HL-60/S4 (cell line): ENCODE measurements at regions not wholly inside any gene's neighbourhood (a gene's known extent, or its start where the extent isn't known, plus 50 kb on each side); places are given as distances from the start of the nearest gene placed in this dataset.
"Not testable (repeated sequence)": the region's sequence is repeated elsewhere in the genome, so short reads cannot be mapped to it uniquely, and the experiment has no call there.

Source experiments
- in situ Hi-C: fragments of 300-500 bp; cut with MboI; formaldehyde crosslinking; loops from 2 replicates; pipeline ENCODE4 v1.14.3; 2022; ENCODE audit warnings: low sequenced_read_pairs

- in situ Hi-C loops: no loop called here
Observed at GRCh38 chr6:113068570-113068969, 721.4 kb downstream of the RFPL4B start.

GRCh38 chr6:113070681-113071080 is 723.6 kb downstream of the RFPL4B start:
- in situ Hi-C loops: not testable (repeated sequence)

GRCh38 chr6:113073611-113074191 is 726.6 kb downstream of the RFPL4B start:
- in situ Hi-C loops: no loop called here

GRCh38 chr6:113076116-113076515 is 729.0 kb downstream of the RFPL4B start:
- in situ Hi-C loops: no loop called here

GRCh38 chr6:113076816-113077215 is 729.7 kb downstream of the RFPL4B start:
- in situ Hi-C loops: no loop called here

GRCh38 chr6:113077794-113078193 is 730.7 kb downstream of the RFPL4B start:
- in situ Hi-C loops: no loop called here

- in situ Hi-C loops: no loop called here
Observed at GRCh38 chr6:113078791-113079190, 731.7 kb downstream of the RFPL4B start.

- in situ Hi-C loops: no loop called here
Observed at GRCh38 chr6:113082745-113083144, 735.6 kb downstream of the RFPL4B start.

- in situ Hi-C loops: no loop called here
Observed at GRCh38 chr6:113083947-113084346, 736.8 kb downstream of the RFPL4B start.

GRCh38 chr6:113089056-113089455 is 741.9 kb downstream of the RFPL4B start:
- in situ Hi-C loops: no loop called here

- in situ Hi-C loops: no loop called here
Observed at GRCh38 chr6:113092795-113093194, 745.7 kb downstream of the RFPL4B start.

GRCh38 chr6:113094779-113095178 is 747.6 kb downstream of the RFPL4B start:
- in situ Hi-C loops: no loop called here

GRCh38 chr6:113095841-113096240 is 748.7 kb downstream of the RFPL4B start:
- in situ Hi-C loops: no loop called here

GRCh38 chr6:113102761-113103160 is 754.4 kb upstream of the MARCKS start:
- in situ Hi-C loops: no loop called here

- in situ Hi-C loops: no loop called here
Observed at GRCh38 chr6:113103634-113104361, 753.3 kb upstream of the MARCKS start.

- in situ Hi-C loops: no loop called here
Observed at GRCh38 chr6:113104541-113104940, 752.6 kb upstream of the MARCKS start.

- in situ Hi-C loops: no loop called here
Observed at GRCh38 chr6:113104951-113105350, 752.2 kb upstream of the MARCKS start.

GRCh38 chr6:113110211-113110610 is 746.9 kb upstream of the MARCKS start:
- in situ Hi-C loops: no loop called here

GRCh38 chr6:113111550-113111949 is 745.6 kb upstream of the MARCKS start:
- in situ Hi-C loops: no loop called here

GRCh38 chr6:113112086-113112485 is 745.1 kb upstream of the MARCKS start:
- in situ Hi-C loops: no loop called here

GRCh38 chr6:113115196-113115595 is 741.9 kb upstream of the MARCKS start:
- in situ Hi-C loops: no loop called here

GRCh38 chr6:113120224-113120581 is 736.9 kb upstream of the MARCKS start:
- in situ Hi-C loops: no loop called here
